HEK293T (cell line): ENCODE measurements at regions not wholly inside any gene's neighbourhood (a gene's known extent, or its start where the extent isn't known, plus 50 kb on each side); places are given as distances from the start of the nearest gene placed in this dataset.

Experiments
- CTCF ChIA-PET: fragments of 350-600 bp; formaldehyde crosslinking; extraction: SDS; loops from one replicate; lab custom pipeline; 2021; ENCODE audit warnings: antibody characterized with exemption, inconsistent platforms; lab: Yijun Ruan, JAX
- POLR2A ChIA-PET: fragments of 350-600 bp; formaldehyde crosslinking; extraction: SDS; loops from one replicate; lab custom pipeline; 2020; ENCODE audit warnings: antibody characterized with exemption, inconsistent platforms; lab: Yijun Ruan, JAX
- DNase-seq: peaks from one replicate; pipeline ENCODE4 v3.0.0; 2012; ENCODE audit warnings: mixed read lengths; ENCODE audit errors: extremely low spot score
- ARNT ChIP-seq: fragments of 450-650 bp; IDR thresholded peaks from 2 replicates; pipeline ENCODE4 v1.6.1; 2017; ENCODE audit warnings: mild to moderate bottlenecking
- BHLHE40 ChIP-seq: fragments of 450-650 bp; IDR thresholded peaks from 2 replicates; pipeline ENCODE4 v1.6.1; 2016; ENCODE audit warnings: mild to moderate bottlenecking, moderate library complexity, borderline replicate concordance
- CTBP1 ChIP-seq: fragments of 450-650 bp; IDR thresholded peaks from 2 replicates; pipeline ENCODE4 v1.6.1; 2016; ENCODE audit warnings: borderline replicate concordance
- ELF4 ChIP-seq: fragments of 450-650 bp; IDR thresholded peaks from 2 replicates; pipeline ENCODE4 v1.6.1; 2017; ENCODE audit warnings: antibody characterized with exemption
- FOXA1 ChIP-seq: fragments of 450-650 bp; IDR thresholded peaks from 2 replicates; pipeline ENCODE4 v1.6.1; 2016; ENCODE audit warnings: mild to moderate bottlenecking
- FOXK2 ChIP-seq: fragments of 450-650 bp; IDR thresholded peaks from 2 replicates; pipeline ENCODE4 v1.6.1; 2016; ENCODE audit warnings: mild to moderate bottlenecking
- FOXM1 ChIP-seq: fragments of 450-650 bp; IDR thresholded peaks from 2 replicates; pipeline ENCODE4 v1.6.1; 2017; ENCODE audit warnings: mild to moderate bottlenecking, borderline replicate concordance
- HDGF ChIP-seq: fragments of 450-650 bp; IDR thresholded peaks from 2 replicates; pipeline ENCODE4 v1.6.1; 2017; ENCODE audit warnings: antibody characterized with exemption, borderline replicate concordance
- L3MBTL2 ChIP-seq: fragments of 450-650 bp; conservative IDR thresholded peaks from 2 replicates; pipeline ENCODE4 v1.6.1; 2016; ENCODE audit warnings: mild to moderate bottlenecking
- LEF1 ChIP-seq: fragments of 450-650 bp; IDR thresholded peaks from 2 replicates; pipeline ENCODE4 v1.6.1; 2017; ENCODE audit warnings: mild to moderate bottlenecking, borderline replicate concordance
- NFRKB ChIP-seq: fragments of 450-650 bp; IDR thresholded peaks from 2 replicates; pipeline ENCODE4 v1.6.1; 2016; ENCODE audit warnings: mild to moderate bottlenecking, moderate library complexity
- PKNOX1 ChIP-seq: fragments of 450-650 bp; IDR thresholded peaks from 2 replicates; pipeline ENCODE4 v1.6.1; 2016
- SP1 ChIP-seq: fragments of 450-650 bp; IDR thresholded peaks from 2 replicates; pipeline ENCODE4 v1.6.1; 2017
- SUZ12 ChIP-seq: fragments of 450-650 bp; IDR thresholded peaks from 2 replicates; pipeline ENCODE4 v1.6.1; 2016; ENCODE audit warnings: mild to moderate bottlenecking
- TARDBP ChIP-seq: fragments of 450-650 bp; IDR thresholded peaks from 2 replicates; pipeline ENCODE4 v1.6.1; 2016
- ZNF384 ChIP-seq: fragments of 450-650 bp; IDR thresholded peaks from 2 replicates; pipeline ENCODE4 v1.6.1; 2016

- no peak for DNase-seq
- TF ChIP-seq FOXM1 (no peak), LEF1 (no peak)
- ChIA-PET CTCF (no interaction called here), POLR2A (no interaction called here)
Measured at GRCh38 chr6:141744194-141744925, 388.4 kb upstream of the GJE1 start.

GRCh38 chr6:141736104-141736503 lies 396.6 kb upstream of the GJE1 start:
- DNase-seq = no peak
- CTCF ChIA-PET = no interaction called here
- POLR2A ChIA-PET = no interaction called here
- TF ChIP-seq L3MBTL2 = no peak
- no peak for TF ChIP-seq ZNF384
- TF ChIP-seq ARNT = no peak
- no peak for TF ChIP-seq FOXA1
- TF ChIP-seq TARDBP = no peak
- no peak for TF ChIP-seq SP1
- TF ChIP-seq LEF1 = no peak
- no peak for TF ChIP-seq BHLHE40
- TF ChIP-seq HDGF = no peak
- no peak for TF ChIP-seq SUZ12
- no peak for TF ChIP-seq FOXK2
- no peak for TF ChIP-seq CTBP1
- no peak for TF ChIP-seq PKNOX1
- TF ChIP-seq NFRKB = no peak
- TF ChIP-seq ELF4 = no peak
- TF ChIP-seq FOXM1 = no peak

- no peak for TF ChIP-seq HDGF
- TF ChIP-seq FOXM1 = no peak
- no peak for TF ChIP-seq FOXA1
- no peak for TF ChIP-seq TARDBP
- TF ChIP-seq BHLHE40 = no peak
- TF ChIP-seq ARNT = no peak
- no peak for TF ChIP-seq CTBP1
- TF ChIP-seq LEF1 = no peak
- TF ChIP-seq SUZ12 = no peak
- TF ChIP-seq PKNOX1 = no peak
- no peak for TF ChIP-seq FOXK2
- ChIA-PET CTCF (no interaction called here), POLR2A (no interaction called here)
- no peak for DNase-seq
Measured at GRCh38 chr6:141735126-141735525, 397.6 kb upstream of the GJE1 start.

GRCh38 chr6:141734071-141734840 lies 398.5 kb upstream of the GJE1 start:
- TF ChIP-seq NFRKB (no peak), ARNT (no peak), FOXK2 (no peak), SUZ12 (no peak), ELF4 (no peak), LEF1 (no peak), BHLHE40 (no peak), FOXM1 (no peak), CTBP1 (no peak)
- ChIA-PET CTCF (no interaction called here), POLR2A (no interaction called here)
- DNase-seq = no peak

GRCh38 chr6:141729146-141729545 lies 403.6 kb upstream of the GJE1 start:
- DNase-seq = no peak
- POLR2A ChIA-PET = no interaction called here
- CTCF ChIA-PET = no interaction called here
- no peak for TF ChIP-seq FOXM1
- TF ChIP-seq PKNOX1 = no peak
- TF ChIP-seq TARDBP = no peak
- no peak for TF ChIP-seq FOXA1
- TF ChIP-seq CTBP1 = no peak

GRCh38 chr6:141728330-141728729 lies 404.4 kb upstream of the GJE1 start:
- ChIA-PET CTCF (no interaction called here), POLR2A (no interaction called here)
- TF ChIP-seq FOXA1 (no peak), LEF1 (no peak), FOXM1 (no peak), PKNOX1 (no peak), FOXK2 (no peak), NFRKB (no peak), HDGF (no peak)
- no peak for DNase-seq
